A172 (cell line): ENCODE measurements at regions not wholly inside any gene's neighbourhood (a gene's known extent, or its start where the extent isn't known, plus 50 kb on each side); places are given as distances from the start of the nearest gene placed in this dataset.

Source experiments
- DNase-seq: peaks from one replicate; pipeline ENCODE4 v3.0.0-alpha.2; 2015; ENCODE audit warnings: low spot score

DNA sequence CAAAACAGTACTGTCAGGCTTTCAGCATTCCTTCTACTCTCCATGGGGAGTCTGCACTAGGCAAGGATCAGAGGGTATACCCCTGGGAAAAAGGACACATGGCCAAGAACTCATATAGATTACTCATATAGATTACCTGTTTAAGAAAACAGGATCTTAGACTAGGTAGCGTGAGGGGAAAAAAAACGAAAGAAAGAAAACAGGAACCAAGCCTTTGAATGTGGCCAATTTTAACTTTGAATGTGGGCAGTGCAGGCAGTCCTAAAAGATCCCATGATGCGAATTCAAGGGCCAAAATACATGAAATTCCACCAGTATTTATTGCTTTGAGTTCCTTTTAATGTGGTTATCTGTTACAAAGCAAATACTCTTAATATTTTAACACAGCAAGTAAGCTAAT is 108.6 kb upstream of the TAC1 start:
- no peak for DNase-seq

DNA sequence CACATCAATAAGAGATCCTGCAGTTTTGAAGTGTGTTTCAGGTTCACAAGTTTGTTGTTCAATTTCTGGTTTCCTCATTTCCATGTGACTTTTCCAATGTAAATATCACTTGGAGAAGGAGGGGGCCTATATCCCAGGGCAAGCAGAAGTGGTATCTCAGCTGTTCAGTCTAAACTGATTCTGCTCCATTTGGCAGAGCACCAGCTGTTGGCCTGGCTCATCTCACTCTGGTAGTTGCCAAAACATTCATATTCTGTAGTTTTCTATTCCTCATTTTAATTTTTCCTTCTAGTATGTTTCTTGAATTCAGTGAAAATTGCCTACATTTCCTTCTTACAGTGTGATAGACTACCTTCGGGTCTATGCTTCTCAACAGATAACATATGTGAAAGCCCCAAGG is 101.8 kb upstream of the TAC1 start:
- DNase-seq, result no peak

DNA sequence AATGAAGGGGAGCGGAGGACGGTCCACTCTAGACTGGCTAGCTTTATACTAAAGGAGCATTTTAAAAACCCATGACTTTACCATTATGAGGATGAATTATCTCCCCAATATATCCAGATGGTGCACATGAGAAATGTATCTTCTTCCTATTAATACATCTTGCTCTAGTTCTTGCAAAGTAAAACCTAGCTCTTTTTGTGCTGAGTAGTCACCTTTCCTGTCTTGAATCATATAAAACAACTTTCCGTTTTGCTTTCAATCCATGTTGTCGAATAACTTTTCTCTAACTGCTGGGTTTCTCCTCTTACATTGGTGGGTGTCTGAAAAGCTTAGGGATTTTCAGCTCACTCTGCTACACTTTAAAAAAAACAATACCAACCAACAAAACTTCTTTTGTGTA is 96.3 kb upstream of the TAC1 start:
- no peak for DNase-seq

DNA sequence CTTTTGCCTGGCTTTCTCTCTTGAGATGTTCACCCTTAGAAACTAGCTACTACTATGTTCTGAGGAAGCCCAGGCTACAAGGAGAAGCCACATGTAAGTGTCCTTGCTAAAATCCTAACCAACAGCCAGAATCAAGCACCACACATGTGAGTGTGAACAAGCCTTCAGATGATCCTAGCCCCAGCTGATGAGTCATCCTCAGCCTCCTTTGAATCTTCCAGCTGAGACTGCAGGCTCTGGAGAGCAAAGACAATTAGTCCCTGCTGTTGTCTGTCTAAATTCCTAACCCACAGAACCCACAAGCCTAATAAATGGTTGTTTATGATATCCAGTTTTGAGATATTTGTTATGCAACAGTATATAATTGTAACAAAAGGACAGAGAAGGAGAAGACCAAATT is 92.8 kb upstream of the TAC1 start:
- peak; percentile 48 for DNase-seq

DNA sequence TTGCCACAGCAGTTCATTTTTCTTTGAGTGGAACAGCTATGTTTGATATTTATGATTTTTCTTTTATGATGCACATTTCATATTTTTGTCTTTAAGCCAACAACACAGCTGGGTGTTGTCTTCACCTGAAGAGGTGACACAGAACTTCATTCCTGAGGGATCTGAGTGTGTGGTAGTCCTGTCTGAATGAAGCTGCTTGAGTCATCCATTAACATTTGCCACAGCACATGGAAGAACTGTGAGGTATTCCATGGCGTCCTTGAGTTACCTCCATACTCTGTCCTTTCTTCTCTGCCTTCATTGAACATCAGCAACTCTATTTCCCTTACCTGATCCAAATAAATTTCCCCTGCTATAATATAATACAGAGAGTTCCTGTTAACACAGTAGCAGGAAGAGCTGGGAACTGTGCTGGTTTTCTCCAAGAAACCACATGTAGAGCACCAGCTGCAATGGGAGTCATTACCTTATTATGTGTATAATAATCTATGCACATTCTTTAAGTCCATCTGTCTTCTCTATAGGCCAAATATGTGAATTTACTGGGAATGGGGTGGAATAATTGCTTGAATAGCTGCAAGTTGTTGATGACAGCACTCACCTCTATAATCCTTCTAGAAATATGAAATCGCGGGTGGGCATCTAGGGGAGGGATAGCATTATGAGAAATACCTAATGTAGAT is 72.4 kb upstream of the TAC1 start:
- DNase-seq, result no peak

DNA sequence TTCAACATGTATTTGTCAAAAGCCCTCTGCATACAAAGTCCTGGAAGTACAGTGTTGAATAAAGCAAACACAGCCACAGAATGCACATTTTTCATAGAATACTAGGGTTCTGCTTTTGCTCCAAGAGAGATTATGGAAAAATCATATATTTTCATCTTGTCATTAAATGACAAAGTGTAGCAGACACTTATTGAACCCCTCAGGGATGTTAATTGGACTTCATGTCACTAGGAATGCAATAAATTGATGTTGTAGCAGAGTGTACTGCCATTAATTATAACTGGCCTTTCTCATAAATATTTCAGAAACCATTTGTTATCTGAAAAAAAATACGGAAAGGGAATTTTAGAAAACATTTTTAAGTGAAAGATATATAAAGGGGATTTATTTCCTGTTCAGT is 64.5 kb upstream of the TAC1 start:
- DNase-seq, result no peak

DNA sequence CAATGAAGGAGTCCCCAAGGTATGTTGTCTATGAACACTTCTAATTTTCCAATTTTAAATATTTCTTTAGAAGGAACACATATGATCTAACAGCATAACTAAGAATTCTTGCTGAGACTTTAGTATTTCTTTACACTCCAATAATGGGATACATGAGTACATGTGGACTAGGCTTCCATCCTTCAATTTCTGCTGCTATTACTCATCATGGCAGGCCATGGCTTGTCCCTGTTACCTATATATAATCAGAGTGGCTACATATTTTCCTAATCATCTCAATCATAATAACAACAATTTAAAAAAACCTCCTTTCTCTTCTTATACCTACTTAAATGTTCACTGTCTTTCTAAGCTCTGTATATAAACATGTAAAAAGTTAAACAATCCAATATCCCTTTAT is 60.3 kb upstream of the TAC1 start:
- DNase-seq, result no peak

DNA sequence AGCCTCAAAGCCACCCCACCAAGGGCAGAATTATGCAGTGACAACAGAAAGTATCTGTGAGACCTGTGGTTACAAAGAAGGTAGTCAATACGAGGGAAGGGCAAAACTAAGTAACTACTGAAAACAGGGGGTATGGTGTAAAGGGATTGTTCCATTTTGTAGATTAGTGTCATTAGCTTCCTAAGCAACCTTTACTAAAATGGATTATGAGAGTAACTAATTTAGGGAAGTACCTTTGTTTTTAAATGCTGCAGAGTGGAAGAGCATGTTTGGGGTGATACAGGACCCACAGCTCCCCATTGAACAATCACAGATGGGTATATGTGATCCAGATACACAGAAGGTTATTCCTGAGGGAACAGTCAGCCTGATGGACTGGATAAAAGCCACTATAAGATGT is 51.3 kb upstream of the TAC1 start:
- no peak for DNase-seq
